Spleen (tissue), 11 donors: ENCODE measurements at regions not wholly inside any gene's neighbourhood (a gene's known extent, or its start where the extent isn't known, plus 50 kb on each side); places are given as distances from the start of the nearest gene placed in this dataset.

Experiments
- DNase-seq: peaks from one replicate; pipeline ENCODE4 v3.0.0-alpha.2; 2020
- H3K27ac ChIP-seq, 8 donors: fragments of 200-600 bp; sonication (generic) in 7 of 8; 1 replicate in 4 of 8; 2 replicates in 4 of 8; pipeline versions ENCODE4 v1.5.0 to v1.8.0; 2016 to 2021; ENCODE audit warnings: inconsistent platforms in 4 of 8, mild to moderate bottlenecking in 4 of 8, moderate library complexity in 1 of 8
- H3K27me3 ChIP-seq, 7 donors: fragments of 200-600 bp; sonication (generic) in 6 of 7; replicated peaks in 1 of 7; 1 replicate in 4 of 7; 2 replicates in 3 of 7; pipeline versions ENCODE4 v1.5.0 to v1.8.0; 2016 to 2021; ENCODE audit warnings: inconsistent platforms in 3 of 7, mild to moderate bottlenecking in 1 of 7
- H3K36me3 ChIP-seq, 6 donors: fragments of 200-600 bp; sonication (generic) in 5 of 6; 1 replicate in 4 of 6; 2 replicates in 2 of 6; pipeline versions ENCODE4 v1.5.0 to v1.8.0; 2016 to 2021; ENCODE audit warnings: inconsistent platforms in 2 of 6
- H3K4me1 ChIP-seq, 6 donors: fragments of 200-600 bp; sonication (generic) in 5 of 6; 1 replicate in 3 of 6; 2 replicates in 3 of 6; pipeline versions ENCODE4 v1.5.0 to v1.8.0; 2016 to 2021; ENCODE audit warnings: inconsistent platforms in 3 of 6
- H3K4me3 ChIP-seq, 8 donors: fragments of 200-600 bp; sonication (generic) in 7 of 8; 1 replicate in 4 of 8; 2 replicates in 4 of 8; pipeline versions ENCODE4 v1.5.0 to v1.8.0; 2016 to 2021; ENCODE audit warnings: inconsistent platforms in 4 of 8, mild to moderate bottlenecking in 4 of 8, moderate library complexity in 2 of 8
- H3K9me3 ChIP-seq, 8 donors: fragments of 200-600 bp; sonication (generic) in 7 of 8; 1 replicate in 4 of 8; 2 replicates in 4 of 8; pipeline versions ENCODE4 v1.5.0 to v1.8.0; 2016 to 2021; ENCODE audit warnings: inconsistent platforms in 4 of 8
- CTCF ChIP-seq, 11 experiments: fragments of 200-600 bp in 7 of 11; fragments of 450-650 bp in 4 of 11; sonication (generic) in 4 of 11; IDR thresholded peaks in 8 of 11; conservative IDR thresholded peaks in 3 of 11; 1 replicate in 7 of 11; 2 replicates in 4 of 11; pipeline versions ENCODE4 v1.4.0 to v1.8.0; 2016 to 2021; ENCODE audit warnings: antibody characterized with exemption in 11 of 11, inconsistent platforms in 4 of 11, mild to moderate bottlenecking in 1 of 11
- POLR2A ChIP-seq, 3 donors: fragments of 450-650 bp; IDR thresholded peaks; one replicate each; pipeline ENCODE4 v1.5.1; 2017; ENCODE audit warnings: antibody characterized with exemption in 3 of 3, mild to moderate bottlenecking in 1 of 3
- POLR2AphosphoS5 ChIP-seq, 3 donors: sonication (generic); formaldehyde crosslinking; IDR thresholded peaks; one replicate each; pipeline ENCODE4 v1.5.1; 2017; ENCODE audit warnings: antibody characterized with exemption in 3 of 3
- WGBS, 5 donors: extraction: QIAGEN DNeasy Blood & Tissue Kit in 3 of 5; methylation state at CpG; one replicate each; pipeline versions ENCODE4 v1.1.5 to v1.1.7; 2013 to 2018; 5-methylcytosine and 5-hydroxymethylcytosine counted together
- intact Hi-C: fragments of 100-400 bp; cut with DNase I; formaldehyde crosslinking; loops from one replicate; pipeline ENCODE4 v1.15.0; 2023; ENCODE audit warnings: low total_unique reads
- donor health status: healthy with polysubstance abuse.
- donor health status: DM: no; HTN: no; CAD: no; lungs with moderate emphysema.
- donor health status: DM: no; HTN: no; CAD: no.
- donor health status: Bipolar disorder and iron deficiency.
- donor health status: healthy.
- donor health status: DM: no; HTN: no; CAD: no.
- donor health status: DM: yes; HTN: yes; CAD: no.

- WGBS, 5 donors, result 86 to 97% (median 92%) methylated on average over 5 of the region's 5 CpGs
- Histone ChIP-seq H3K4me1 (no peaks in the 10 kb centered on the region), H3K9me3 (no peaks in the 10 kb centered on the region), H3K27ac (no peak overlapping the region), H3K36me3 (no peaks in the 10 kb centered on the region), H3K27me3 (no peaks in the 10 kb centered on the region), H3K4me3 (no peak overlapping the region)
- no peak for DNase-seq
- intact Hi-C loops, result no loop called here
- TF ChIP-seq CTCF (IDR thresholded peaks at IDR 0.05 in 8 of 11, conservative IDR thresholded peaks at IDR 0.05 in 3 of 11) (no peak), POLR2AphosphoS5 (IDR thresholded peaks at IDR 0.05) (no peak), POLR2A (IDR thresholded peaks at IDR 0.05) (no peak)
Measured at GRCh38 chr16:79532785-79533184, 67.8 kb downstream of the MAF start.

DNA sequence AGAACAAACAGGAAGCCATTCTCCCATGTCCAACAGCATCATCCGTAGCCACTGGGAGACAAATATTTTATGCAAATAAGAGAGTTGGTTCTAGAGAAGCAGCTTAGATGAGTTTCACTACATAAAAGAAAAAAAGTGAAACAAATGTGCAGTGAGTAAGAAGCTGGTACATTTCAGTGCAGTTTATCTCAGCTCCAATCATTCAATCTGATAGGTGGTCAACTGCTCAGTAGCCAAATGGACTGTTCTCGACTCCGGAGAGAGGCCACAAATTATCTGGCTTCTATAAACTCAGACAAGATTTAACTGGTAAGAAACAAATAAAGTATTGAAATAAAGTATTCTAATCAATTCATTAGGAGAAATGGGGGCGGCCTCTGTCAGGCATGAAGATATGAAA lies 68.3 kb downstream of the MAF start:
- no peak for TF ChIP-seq POLR2A (IDR thresholded peaks at IDR 0.05)
- TF ChIP-seq POLR2AphosphoS5 (IDR thresholded peaks at IDR 0.05), result no peak
- TF ChIP-seq CTCF (IDR thresholded peaks at IDR 0.05 in 8 of 11, conservative IDR thresholded peaks at IDR 0.05 in 3 of 11), result no peak
- H3K36me3 ChIP-seq, result no peaks in the 10 kb centered on the region
- H3K4me1 ChIP-seq, result no peaks in the 10 kb centered on the region
- 91 to 96% (median 95%) methylated on average over 4 of the region's 4 CpGs for whole genome bisulfite sequencing, 5 donors
- no peaks in the 10 kb centered on the region for H3K27me3 ChIP-seq
- H3K4me3 ChIP-seq, result no peak overlapping the region
- no peaks in the 10 kb centered on the region for H3K9me3 ChIP-seq
- no peak overlapping the region for H3K27ac ChIP-seq
- DNase-seq, result no peak
- intact Hi-C loops, result no loop called here

DNA sequence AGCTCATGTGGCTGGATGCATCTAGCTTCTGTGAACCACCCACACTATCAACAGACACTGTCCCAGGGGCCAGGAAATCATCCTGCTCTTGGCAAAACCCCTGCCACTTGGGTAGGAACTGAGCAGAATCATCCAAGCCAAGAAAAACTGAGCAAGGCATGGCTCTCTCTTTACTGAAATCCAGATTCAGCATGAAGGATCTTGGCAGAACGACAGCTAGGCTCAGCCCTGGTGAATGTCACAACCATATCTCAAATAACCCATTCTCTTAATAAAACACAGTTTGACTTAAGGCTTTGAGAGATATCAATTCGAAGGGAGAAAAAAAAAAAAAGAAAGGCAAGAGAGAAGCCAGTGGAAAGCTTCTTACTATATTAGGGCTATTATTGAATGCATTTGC lies 72.2 kb downstream of the MAF start:
- H3K4me1 ChIP-seq, result peaks cover 0 to 8% (median 3%) of the 10 kb centered on the region in 6 donors
- H3K4me3 ChIP-seq, result no peak overlapping the region
- no peaks in the 10 kb centered on the region for H3K27me3 ChIP-seq
- intact Hi-C loops, result no loop called here
- H3K9me3 ChIP-seq, result no peaks in the 10 kb centered on the region
- H3K36me3 ChIP-seq, result no peaks in the 10 kb centered on the region
- WGBS, 5 donors, result 66 to 88% (median 76%) methylated on average over 2 of the region's 2 CpGs
- no peak for DNase-seq
- TF ChIP-seq CTCF (IDR thresholded peaks at IDR 0.05 in 8 of 11, conservative IDR thresholded peaks at IDR 0.05 in 3 of 11), result no peak
- TF ChIP-seq POLR2A (IDR thresholded peaks at IDR 0.05), result no peak
- no peak for TF ChIP-seq POLR2AphosphoS5 (IDR thresholded peaks at IDR 0.05)
- no peak overlapping the region for H3K27ac ChIP-seq

GRCh38 chr16:79523971-79524370 lies 76.6 kb downstream of the MAF start:
- H3K27ac ChIP-seq, result no peak overlapping the region
- intact Hi-C loops, result no loop called here
- peaks cover 0 to 16% (median 5%) of the 10 kb centered on the region in 6 donors for H3K4me1 ChIP-seq
- WGBS, 5 donors, result 79 to 89% (median 87%) methylated on average over 9 of the region's 9 CpGs
- DNase-seq, result no peak
- H3K4me3 ChIP-seq, result no peak overlapping the region
- TF ChIP-seq CTCF (IDR thresholded peaks at IDR 0.05 in 8 of 11, conservative IDR thresholded peaks at IDR 0.05 in 3 of 11) (no peak), POLR2AphosphoS5 (IDR thresholded peaks at IDR 0.05) (no peak), POLR2A (IDR thresholded peaks at IDR 0.05) (no peak)
- H3K9me3 ChIP-seq, result no peaks in the 10 kb centered on the region
- H3K36me3 ChIP-seq, result no peaks in the 10 kb centered on the region
- peaks cover 0 to 18% (median 0%) of the 10 kb centered on the region in 7 donors for H3K27me3 ChIP-seq
